HCT116 (cell line): ENCODE measurements at regions not wholly inside any gene's neighbourhood (a gene's known extent, or its start where the extent isn't known, plus 50 kb on each side); places are given as distances from the start of the nearest gene placed in this dataset.

Experiments used
- ATAC-seq: fragments of 200-7000 bp; cut with Tn5 transposase; 2 replicates; pipeline ENCODE4 v1.9.1; 2020; ENCODE audit warnings: mild to moderate bottlenecking, moderate library complexity
- BruUV-seq: library from RNA; stranded (reverse); fragments of 400-500 nt; replicated peaks from 2 replicates; lab custom pipeline; 2021; lab: Mats Ljungman, UMichigan
- CTCF ChIA-PET: fragments of 300-600 bp; sonication (Branson Sonifier 250); formaldehyde crosslinking; loops from one replicate; lab custom pipeline; 2021; ENCODE audit warnings: antibody characterized with exemption; lab: Charles Lee
- POLR2A ChIA-PET: fragments of 300-600, 350-600 bp; sonication (Branson Sonifier 250); formaldehyde crosslinking; loops from one replicate; lab custom pipeline; 2021; ENCODE audit warnings: antibody characterized with exemption; lab: Charles Lee
- RAD21 ChIA-PET, 2 experiments: fragments of 300-600 bp; sonication (Branson Sonifier 250); formaldehyde crosslinking; loops; one replicate each; lab custom pipeline; 2023; ENCODE audit warnings: low total read pairs in 2 of 2; ENCODE audit not compliant: uncharacterized antibody in 2 of 2, unreplicated experiment in 2 of 2, low non-redundant PET in 1 of 2; lab: Charles Lee
- DNase-seq: peaks from one replicate; pipeline ENCODE4 v3.0.0-alpha.2; 2010; ENCODE audit warnings: low read depth, low spot score
- H2AFZ ChIP-seq: fragments of 200-600 bp; shearing (Covaris generic), sonication (generic); 2 replicates; pipeline ENCODE4 v1.6.1; 2017; ENCODE audit warnings: low read depth, mixed run types, mixed read lengths, antibody characterized with exemption, low read length; ENCODE audit not compliant: poor library complexity, severe bottlenecking
- H3K27ac ChIP-seq: 2 replicates; pipeline ENCODE4 v1.5.1; 2012; ENCODE audit warnings: low read depth, low read length
- H3K27me3 ChIP-seq: fragments of 200-600 bp; sonication (generic); 2 replicates; pipeline ENCODE4 v1.6.1; 2016; ENCODE audit warnings: mixed run types, low read length, mixed read lengths; ENCODE audit not compliant: insufficient read depth
- H3K36me3 ChIP-seq, 2 experiments: fragments of 200-500 bp in 1 of 2; fragments of 200-600 bp in 1 of 2; sonication (Bioruptor generic) in 1 of 2; sonication (generic) in 1 of 2; 2 replicates each; pipeline versions ENCODE4 v1.5.1 to v1.6.1; 2014 to 2016; ENCODE audit warnings: low read length in 2 of 2, inconsistent platforms in 1 of 2, mixed read lengths in 1 of 2, mixed run types in 1 of 2; ENCODE audit not compliant: insufficient read depth in 2 of 2, control insufficient read depth in 1 of 2
- H3K4me1 ChIP-seq, 2 experiments: fragments of 200-600 bp in 1 of 2; sonication (generic) in 1 of 2; 2 replicates each; pipeline versions ENCODE4 v1.5.1 to v1.6.1; 2012 to 2017; ENCODE audit warnings: low read length in 2 of 2, inconsistent platforms in 1 of 2, mild to moderate bottlenecking in 1 of 2, mixed read lengths in 1 of 2, mixed run types in 1 of 2, moderate library complexity in 1 of 2; ENCODE audit not compliant: insufficient read depth in 2 of 2, control insufficient read depth in 1 of 2
- H3K4me2 ChIP-seq: fragments of 200-600 bp; sonication (generic); 2 replicates; pipeline ENCODE4 v1.6.1; 2017; ENCODE audit warnings: mixed run types, low read length, mixed read lengths
- H3K4me3 ChIP-seq, 2 experiments: fragments of 200-600 bp in 1 of 2; sonication (generic) in 1 of 2; replicated peaks in 1 of 2; 2 replicates each; pipeline ENCODE4 v1.5.1; 2011 to 2016; ENCODE audit warnings: low read length in 2 of 2, control low read depth in 1 of 2, low read depth in 1 of 2, mild to moderate bottlenecking in 1 of 2, mixed read lengths in 1 of 2, mixed run types in 1 of 2
- H3K79me2 ChIP-seq: fragments of 200-600 bp; sonication (generic); 2 replicates; pipeline ENCODE4 v1.6.1; 2017; ENCODE audit warnings: mild to moderate bottlenecking, mixed run types, low read length, moderate library complexity, mixed read lengths; ENCODE audit not compliant: insufficient read depth
- H3K9ac ChIP-seq: fragments of 200-600 bp; sonication (generic); 2 replicates; pipeline ENCODE4 v1.6.1; 2016; ENCODE audit warnings: low read length, mixed read lengths
- H3K9me2 ChIP-seq: fragments of 200-600 bp; sonication (generic), shearing (Covaris generic); 2 replicates; pipeline ENCODE4 v1.6.1; 2017; ENCODE audit warnings: mixed run types, mild to moderate bottlenecking, moderate library complexity; ENCODE audit not compliant: insufficient read depth
- H3K9me3 ChIP-seq, 2 experiments: fragments of 200-500 bp in 1 of 2; fragments of 200-600 bp in 1 of 2; sonication (Bioruptor generic) in 1 of 2; sonication (generic) in 1 of 2; 2 replicates each; pipeline ENCODE4 v1.6.1; 2014 to 2017; ENCODE audit warnings: low read length in 2 of 2, mixed read lengths in 2 of 2, inconsistent platforms in 1 of 2, low read depth in 1 of 2, mild to moderate bottlenecking in 1 of 2, mixed run types in 1 of 2, moderate library complexity in 1 of 2; ENCODE audit not compliant: control insufficient read depth in 1 of 2, insufficient read depth in 1 of 2
- H4K20me1 ChIP-seq: fragments of 200-600 bp; sonication (generic), shearing (Covaris generic); 2 replicates; pipeline ENCODE4 v1.6.1; 2017; ENCODE audit warnings: mixed run types, mild to moderate bottlenecking, moderate library complexity; ENCODE audit not compliant: insufficient read depth
- CEBPB ChIP-seq: IDR thresholded peaks from 2 replicates; pipeline ENCODE4 v1.6.1; 2012; ENCODE audit warnings: low read depth
- ELF1 ChIP-seq: IDR thresholded peaks from 2 replicates; pipeline ENCODE4 v1.6.1; 2012; ENCODE audit warnings: low read depth, borderline replicate concordance
- EZH2 ChIP-seq: fragments of 200-600 bp; sonication (generic); IDR thresholded peaks from 2 replicates; pipeline ENCODE4 v1.6.1; 2017; ENCODE audit warnings: antibody characterized with exemption, mixed run types
- EZH2phosphoT487 ChIP-seq: fragments of 200-600 bp; IDR thresholded peaks from 2 replicates; pipeline ENCODE4 v1.6.1; 2018; ENCODE audit warnings: antibody characterized with exemption, borderline replicate concordance
- JUND ChIP-seq: IDR thresholded peaks from 2 replicates; pipeline ENCODE4 v1.6.1; 2012
- MAX ChIP-seq: IDR thresholded peaks from 2 replicates; pipeline ENCODE4 v1.6.1; 2012
- POLR2A ChIP-seq: IDR thresholded peaks from 2 replicates; pipeline ENCODE4 v1.7.0; 2011; ENCODE audit warnings: borderline replicate concordance; ENCODE audit not compliant: insufficient read depth, insufficient read length; ENCODE audit errors: extremely low read depth
- RAD21 ChIP-seq: IDR thresholded peaks from 2 replicates; pipeline ENCODE4 v1.6.1; 2012; ENCODE audit warnings: low read depth, mild to moderate bottlenecking
- SIN3A ChIP-seq: IDR thresholded peaks from 2 replicates; pipeline ENCODE4 v1.6.1; 2012; ENCODE audit warnings: low read depth
- SRF ChIP-seq: IDR thresholded peaks from 2 replicates; pipeline ENCODE4 v1.6.1; 2012; ENCODE audit warnings: low read depth
- TCF7L2 ChIP-seq: IDR thresholded peaks from 2 replicates; pipeline ENCODE4 v1.7.0; 2011; ENCODE audit warnings: borderline replicate concordance, inconsistent platforms; ENCODE audit not compliant: insufficient read depth, insufficient read length; ENCODE audit errors: extremely low read depth
- ZNF274 ChIP-seq: fragments of 200-500 bp; sonication (Bioruptor generic); IDR thresholded peaks from 2 replicates; pipeline ENCODE4 v1.6.1; 2014; ENCODE audit warnings: mild to moderate bottlenecking, low read depth, low read length, inconsistent platforms
- intact Hi-C: fragments of 100-400 bp; cut with micrococcal nuclease; formaldehyde crosslinking; loops from 2 replicates; pipeline ENCODE4 v1.10.0; 2022
- TF ChIP-seq, protein P1 (sequence below): IDR thresholded peaks from 2 replicates; pipeline ENCODE4 v1.6.1; 2012; ENCODE audit warnings: low read depth
- TF ChIP-seq, protein P2 (sequence below), 3 experiments: fragments of 200-600 bp in 1 of 3; sonication (generic) in 1 of 3; IDR thresholded peaks in 2 of 3; conservative IDR thresholded peaks in 1 of 3; 2 replicates each; pipeline ENCODE4 v1.5.1; 2012 to 2017; ENCODE audit warnings: low read depth in 2 of 3, low read length in 2 of 3, antibody characterized with exemption in 1 of 3, borderline replicate concordance in 1 of 3, control low read depth in 1 of 3, mild to moderate bottlenecking in 1 of 3, mixed read lengths in 1 of 3, mixed run types in 1 of 3, moderate library complexity in 1 of 3; ENCODE audit not compliant: insufficient read depth in 1 of 3

DNA sequence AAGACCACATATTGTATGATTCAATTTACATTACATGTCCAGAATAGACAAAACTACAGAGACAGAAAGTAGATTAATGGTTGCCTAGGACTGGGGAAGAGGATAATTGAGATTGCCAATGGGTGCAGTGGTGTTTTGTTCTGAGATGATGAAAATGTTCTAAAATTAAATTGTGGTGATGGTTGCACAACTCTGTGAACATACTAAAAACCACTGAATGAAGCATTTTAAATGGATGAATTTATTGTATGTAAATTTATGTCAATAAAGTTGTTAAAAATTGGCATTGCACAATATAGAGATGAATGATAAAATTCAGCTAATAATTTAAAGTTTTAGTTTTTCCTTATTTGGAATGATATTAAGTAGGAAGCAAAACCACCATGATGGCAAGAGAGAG, 109.5 kb upstream of the NR4A3 start:
- RAD21 ChIA-PET: no interaction called here

DNA sequence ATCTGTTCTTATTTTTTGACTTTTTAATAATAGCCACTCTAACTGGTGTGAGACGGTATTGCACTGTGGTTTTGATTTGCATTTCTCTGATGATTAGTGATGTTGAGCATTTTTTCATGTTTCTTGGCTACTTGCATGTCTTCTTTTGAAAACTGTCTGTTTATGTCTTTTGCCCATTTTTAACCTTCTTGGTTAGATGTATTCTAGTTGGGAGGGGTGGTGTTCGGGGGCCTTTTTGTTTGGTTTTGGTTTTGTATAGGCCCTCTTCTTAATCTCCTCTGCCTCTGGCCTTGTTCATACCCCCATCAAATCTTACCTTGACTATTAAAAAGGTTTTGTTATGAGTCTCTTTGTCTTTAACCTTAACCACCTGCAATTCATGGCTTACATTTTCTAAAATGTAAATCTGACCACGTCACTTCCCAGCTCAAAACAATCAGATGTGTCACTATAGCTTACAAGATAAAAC, 107.8 kb upstream of the NR4A3 start:
- no peaks in the 10 kb centered on the region for H3K9me3 ChIP-seq
- no peaks in the 10 kb centered on the region for H4K20me1 ChIP-seq
- DNase-seq: no peak
- POLR2A ChIA-PET: no interaction called here
- H3K79me2 ChIP-seq: no peaks in the 10 kb centered on the region
- H3K9ac ChIP-seq: no peak overlapping the region
- no peak overlapping the region for H2AFZ ChIP-seq
- RAD21 ChIA-PET: no interaction called here
- no peak overlapping the region for H3K4me3 ChIP-seq
- intact Hi-C loops: no loop called here
- ATAC-seq: no peak
- no peaks in the 10 kb centered on the region for H3K36me3 ChIP-seq
- no peak overlapping the region for H3K4me2 ChIP-seq
- H3K9me2 ChIP-seq: 0 out of 2 replicates have a peak, but pooled peaks cover 5% of the 10 kb centered on the region
- BruUV-seq: no TSS peak
- TF ChIP-seq, protein P1, sequence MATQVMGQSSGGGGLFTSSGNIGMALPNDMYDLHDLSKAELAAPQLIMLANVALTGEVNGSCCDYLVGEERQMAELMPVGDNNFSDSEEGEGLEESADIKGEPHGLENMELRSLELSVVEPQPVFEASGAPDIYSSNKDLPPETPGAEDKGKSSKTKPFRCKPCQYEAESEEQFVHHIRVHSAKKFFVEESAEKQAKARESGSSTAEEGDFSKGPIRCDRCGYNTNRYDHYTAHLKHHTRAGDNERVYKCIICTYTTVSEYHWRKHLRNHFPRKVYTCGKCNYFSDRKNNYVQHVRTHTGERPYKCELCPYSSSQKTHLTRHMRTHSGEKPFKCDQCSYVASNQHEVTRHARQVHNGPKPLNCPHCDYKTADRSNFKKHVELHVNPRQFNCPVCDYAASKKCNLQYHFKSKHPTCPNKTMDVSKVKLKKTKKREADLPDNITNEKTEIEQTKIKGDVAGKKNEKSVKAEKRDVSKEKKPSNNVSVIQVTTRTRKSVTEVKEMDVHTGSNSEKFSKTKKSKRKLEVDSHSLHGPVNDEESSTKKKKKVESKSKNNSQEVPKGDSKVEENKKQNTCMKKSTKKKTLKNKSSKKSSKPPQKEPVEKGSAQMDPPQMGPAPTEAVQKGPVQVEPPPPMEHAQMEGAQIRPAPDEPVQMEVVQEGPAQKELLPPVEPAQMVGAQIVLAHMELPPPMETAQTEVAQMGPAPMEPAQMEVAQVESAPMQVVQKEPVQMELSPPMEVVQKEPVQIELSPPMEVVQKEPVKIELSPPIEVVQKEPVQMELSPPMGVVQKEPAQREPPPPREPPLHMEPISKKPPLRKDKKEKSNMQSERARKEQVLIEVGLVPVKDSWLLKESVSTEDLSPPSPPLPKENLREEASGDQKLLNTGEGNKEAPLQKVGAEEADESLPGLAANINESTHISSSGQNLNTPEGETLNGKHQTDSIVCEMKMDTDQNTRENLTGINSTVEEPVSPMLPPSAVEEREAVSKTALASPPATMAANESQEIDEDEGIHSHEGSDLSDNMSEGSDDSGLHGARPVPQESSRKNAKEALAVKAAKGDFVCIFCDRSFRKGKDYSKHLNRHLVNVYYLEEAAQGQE: no peak
- no peak for TF ChIP-seq RAD21
- TF ChIP-seq, protein P2, sequence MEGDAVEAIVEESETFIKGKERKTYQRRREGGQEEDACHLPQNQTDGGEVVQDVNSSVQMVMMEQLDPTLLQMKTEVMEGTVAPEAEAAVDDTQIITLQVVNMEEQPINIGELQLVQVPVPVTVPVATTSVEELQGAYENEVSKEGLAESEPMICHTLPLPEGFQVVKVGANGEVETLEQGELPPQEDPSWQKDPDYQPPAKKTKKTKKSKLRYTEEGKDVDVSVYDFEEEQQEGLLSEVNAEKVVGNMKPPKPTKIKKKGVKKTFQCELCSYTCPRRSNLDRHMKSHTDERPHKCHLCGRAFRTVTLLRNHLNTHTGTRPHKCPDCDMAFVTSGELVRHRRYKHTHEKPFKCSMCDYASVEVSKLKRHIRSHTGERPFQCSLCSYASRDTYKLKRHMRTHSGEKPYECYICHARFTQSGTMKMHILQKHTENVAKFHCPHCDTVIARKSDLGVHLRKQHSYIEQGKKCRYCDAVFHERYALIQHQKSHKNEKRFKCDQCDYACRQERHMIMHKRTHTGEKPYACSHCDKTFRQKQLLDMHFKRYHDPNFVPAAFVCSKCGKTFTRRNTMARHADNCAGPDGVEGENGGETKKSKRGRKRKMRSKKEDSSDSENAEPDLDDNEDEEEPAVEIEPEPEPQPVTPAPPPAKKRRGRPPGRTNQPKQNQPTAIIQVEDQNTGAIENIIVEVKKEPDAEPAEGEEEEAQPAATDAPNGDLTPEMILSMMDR (IDR thresholded peaks at IDR 0.05 in 2 of 3, conservative IDR thresholded peaks at IDR 0.05 in 1 of 3; ENCODE audit: borderline replicate concordance in 1 of 3, insufficient read depth in 1 of 3, low read depth in 2 of 3, low read length in 2 of 3): no peak
- no peak for TF ChIP-seq MAX
- TF ChIP-seq ZNF274: no peak
- TF ChIP-seq ELF1: no peak
- no peak for TF ChIP-seq CEBPB
- TF ChIP-seq EZH2phosphoT487: no peak
- no peak for TF ChIP-seq SIN3A
- TF ChIP-seq TCF7L2: no peak
- TF ChIP-seq EZH2: no peak
- no peak for TF ChIP-seq POLR2A
- no peak for TF ChIP-seq JUND
- no peaks in the 10 kb centered on the region; the same call in 1 of the 2 replicates for H3K27me3 ChIP-seq
- no peaks in the 10 kb centered on the region for H3K4me1 ChIP-seq
- CTCF ChIA-PET: no interaction called here
- H3K27ac ChIP-seq: no peak overlapping the region

More for the DNA sequence above, 109.5 kb upstream of the NR4A3 start:
- H3K27ac ChIP-seq: no peak overlapping the region
- H3K4me3 ChIP-seq: no peak overlapping the region
- H3K27me3 ChIP-seq: no peaks in the 10 kb centered on the region; the same call in 1 of the 2 replicates
- BruUV-seq: no TSS peak
- intact Hi-C loops: no loop called here
- H3K4me2 ChIP-seq: no peak overlapping the region
- DNase-seq: no peak
- no peak for ATAC-seq
- POLR2A ChIA-PET: no interaction called here
- H4K20me1 ChIP-seq: no peaks in the 10 kb centered on the region
- no peak overlapping the region for H3K9ac ChIP-seq
- no peaks in the 10 kb centered on the region for H3K36me3 ChIP-seq
- H2AFZ ChIP-seq: no peak overlapping the region
- no peaks in the 10 kb centered on the region for H3K9me3 ChIP-seq
- TF ChIP-seq POLR2A (no peak), SRF (no peak)
- TF ChIP-seq, all 23 proteins: peak for 0
- Histone ChIP-seq H3K9me2 (0 out of 2 replicates have a peak, but pooled peaks cover 5% of the 10 kb centered on the region), H3K4me1 (no peaks in the 10 kb centered on the region), H3K79me2 (no peaks in the 10 kb centered on the region)
- CTCF ChIA-PET: no interaction called here
